ENCODE measurements at regions not wholly inside any gene's neighbourhood (a gene's known extent, or its start where the extent isn't known, plus 50 kb on each side); places are given as distances from the start of the nearest gene placed in this dataset.
A peak's percentile ranks its signal among the peaks of the same experiment; 100 is the strongest.

- no peak overlapping the region for H3K4me3 ChIP-seq (ENCODE audit: low read depth, low read length)
- no peak for TF ChIP-seq CTCF (IDR thresholded peaks at IDR 0.05; ENCODE audit: low read depth, low read length)
- no peak for DNase-seq (ENCODE audit: low read depth, low spot score)
- in situ Hi-C loops (cut with HindIII; ENCODE audit: low sequenced_read_pairs), result no loop called here
Measured at GRCh38 chr1:192521734-192522133, 53.8 kb upstream of the RGS1 start.

DNA sequence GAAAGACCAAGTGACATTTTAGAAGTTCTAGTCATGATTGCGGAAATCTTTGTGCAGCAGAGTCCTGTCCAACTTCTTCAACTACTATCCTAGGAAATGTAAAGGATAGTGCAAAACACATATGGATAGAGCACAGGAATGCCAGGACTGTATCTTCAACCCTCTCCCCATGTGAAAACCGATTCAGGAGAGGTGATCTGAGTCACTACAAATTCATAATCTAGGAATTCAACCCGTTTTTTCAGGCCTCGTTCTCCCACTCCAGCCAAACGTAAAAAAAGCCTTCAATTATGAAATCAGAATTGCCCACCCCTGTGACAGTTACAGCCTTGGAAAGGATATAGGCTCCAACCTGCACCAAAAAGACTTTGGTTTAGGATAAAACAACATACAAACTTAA lies 52.9 kb upstream of the RGS1 start:
- no peak for DNase-seq (ENCODE audit: low read depth, low spot score)
- H3K4me3 ChIP-seq (ENCODE audit: low read depth, low read length), result no peak overlapping the region
- in situ Hi-C loops (cut with HindIII; ENCODE audit: low sequenced_read_pairs), result no loop called here
- no peak for TF ChIP-seq CTCF (IDR thresholded peaks at IDR 0.05; ENCODE audit: low read depth, low read length)

- no peak for TF ChIP-seq CTCF (IDR thresholded peaks at IDR 0.05; ENCODE audit: low read depth, low read length)
- in situ Hi-C loops (cut with HindIII; ENCODE audit: low sequenced_read_pairs), result no loop called here
- peak; percentile 59 for DNase-seq (ENCODE audit: low read depth, low spot score)
- H3K4me3 ChIP-seq (ENCODE audit: low read depth, low read length), result no peak overlapping the region
Measured at GRCh38 chr1:192524223-192524622, 51.4 kb upstream of the RGS1 start.

All from astrocyte of the spinal cord (primary cell).